DOHH2 (cell line): ENCODE measurements at regions not wholly inside any gene's neighbourhood (a gene's known extent, or its start where the extent isn't known, plus 50 kb on each side); places are given as distances from the start of the nearest gene placed in this dataset.

Experiments
- H3F3A ChIP-seq: fragments of 200-600 bp; sonication (generic), shearing (Covaris generic); 2 replicates; pipeline ENCODE4 v1.6.0; 2016; ENCODE audit warnings: antibody characterized with exemption, mild to moderate bottlenecking; ENCODE audit not compliant: control insufficient read depth, insufficient read depth
- H3K27ac ChIP-seq: fragments of 200-600 bp; sonication (generic); 2 replicates; pipeline ENCODE4 v1.5.1; 2014; ENCODE audit warnings: low read depth, mild to moderate bottlenecking, low read length, moderate library complexity
- H3K27me3 ChIP-seq: fragments of 200-600 bp; sonication (generic); 2 replicates; pipeline ENCODE4 v1.6.1; 2014; ENCODE audit warnings: mild to moderate bottlenecking, low read length, mixed read lengths; ENCODE audit not compliant: control insufficient read depth
- H3K36me3 ChIP-seq: fragments of 200-600 bp; sonication (generic); 2 replicates; pipeline ENCODE4 v1.6.1; 2014; ENCODE audit warnings: mild to moderate bottlenecking, low read length, moderate library complexity, mixed read lengths; ENCODE audit not compliant: control insufficient read depth
- H3K4me1 ChIP-seq: fragments of 200-600 bp; sonication (generic); 2 replicates; pipeline ENCODE4 v1.6.1; 2014; ENCODE audit warnings: mild to moderate bottlenecking, low read length, mixed read lengths; ENCODE audit not compliant: control insufficient read depth
- H3K4me2 ChIP-seq: fragments of 200-600 bp; sonication (generic); 2 replicates; pipeline ENCODE4 v1.6.0; 2014; ENCODE audit warnings: mild to moderate bottlenecking, low read length, moderate library complexity
- H3K4me3 ChIP-seq: fragments of 200-600 bp; sonication (generic); 2 replicates; pipeline ENCODE4 v1.5.1; 2014; ENCODE audit warnings: mild to moderate bottlenecking, low read length, mixed read lengths
- H3K79me2 ChIP-seq: fragments of 200-600 bp; sonication (generic); 2 replicates; pipeline ENCODE4 v1.6.1; 2014; ENCODE audit warnings: mild to moderate bottlenecking, low read length, mixed read lengths; ENCODE audit not compliant: control insufficient read depth
- H3K9me2 ChIP-seq: fragments of 200-600 bp; sonication (generic); replicated peaks from 2 replicates; pipeline ENCODE4 v1.6.1; 2014; ENCODE audit warnings: mild to moderate bottlenecking, low read length, mixed read lengths; ENCODE audit not compliant: control insufficient read depth
- H3K9me3 ChIP-seq: fragments of 200-600 bp; sonication (generic); 2 replicates; pipeline ENCODE4 v1.6.1; 2014; ENCODE audit warnings: antibody characterized with exemption, low read length, mixed read lengths; ENCODE audit not compliant: control insufficient read depth, insufficient read depth
- H4K20me1 ChIP-seq: fragments of 200-600 bp; sonication (generic); 2 replicates; pipeline ENCODE4 v1.6.0; 2014; ENCODE audit warnings: low read depth, mild to moderate bottlenecking, antibody characterized with exemption, low read length, moderate library complexity; ENCODE audit not compliant: control insufficient read depth, insufficient read depth
- CTCF ChIP-seq: fragments of 200-600 bp; sonication (generic); IDR thresholded peaks from one replicate; pipeline ENCODE4 v1.5.1; 2014; ENCODE audit warnings: antibody characterized with exemption, mild to moderate bottlenecking, low read depth, low read length; ENCODE audit not compliant: poor library complexity, severe bottlenecking
- EZH2phosphoT487 ChIP-seq: fragments of 200-600 bp; sonication (generic); IDR thresholded peaks from 2 replicates; pipeline ENCODE4 v1.6.1; 2017; ENCODE audit warnings: borderline replicate concordance, mild to moderate bottlenecking, antibody characterized with exemption, low read length, moderate library complexity, mixed read lengths

GRCh38 chr20:60955706-60956105, 296.4 kb upstream of the CDH4 start:
- H3F3A ChIP-seq: no peaks in the 10 kb centered on the region
- TF ChIP-seq EZH2phosphoT487 (no peak), CTCF (no peak)
- H3K27ac ChIP-seq: no peak overlapping the region
- no peaks in the 10 kb centered on the region for H3K4me1 ChIP-seq
- no peaks in the 10 kb centered on the region for H3K79me2 ChIP-seq
- H3K27me3 ChIP-seq: no peaks in the 10 kb centered on the region
- H3K4me2 ChIP-seq: no peak overlapping the region
- H3K36me3 ChIP-seq: no peaks in the 10 kb centered on the region
- no peaks in the 10 kb centered on the region for H3K9me2 ChIP-seq
- H4K20me1 ChIP-seq: no peaks in the 10 kb centered on the region
- no peak overlapping the region for H3K4me3 ChIP-seq
- H3K9me3 ChIP-seq: no peaks in the 10 kb centered on the region

- Histone ChIP-seq H3F3A (no peaks in the 10 kb centered on the region), H3K27ac (no peak overlapping the region), H3K27me3 (no peaks in the 10 kb centered on the region), H3K79me2 (no peaks in the 10 kb centered on the region), H3K9me2 (no peaks in the 10 kb centered on the region), H3K4me1 (no peaks in the 10 kb centered on the region), H4K20me1 (no peaks in the 10 kb centered on the region), H3K4me2 (no peak overlapping the region), H3K9me3 (no peaks in the 10 kb centered on the region), H3K36me3 (no peaks in the 10 kb centered on the region), H3K4me3 (no peak overlapping the region)
- no peak for TF ChIP-seq CTCF
Measured at GRCh38 chr20:60956194-60956593, 295.9 kb upstream of the CDH4 start.

GRCh38 chr20:60957621-60958020, 294.4 kb upstream of the CDH4 start:
- H3K36me3 ChIP-seq: no peaks in the 10 kb centered on the region
- no peaks in the 10 kb centered on the region for H3K9me2 ChIP-seq
- H3K4me2 ChIP-seq: no peak overlapping the region
- H3F3A ChIP-seq: no peaks in the 10 kb centered on the region
- no peak for TF ChIP-seq CTCF
- no peak for TF ChIP-seq EZH2phosphoT487
- no peak overlapping the region for H3K4me3 ChIP-seq
- H4K20me1 ChIP-seq: no peaks in the 10 kb centered on the region
- no peaks in the 10 kb centered on the region for H3K9me3 ChIP-seq
- H3K79me2 ChIP-seq: no peaks in the 10 kb centered on the region
- no peaks in the 10 kb centered on the region for H3K4me1 ChIP-seq
- H3K27me3 ChIP-seq: no peaks in the 10 kb centered on the region
- no peak overlapping the region for H3K27ac ChIP-seq

GRCh38 chr20:60959971-60960370, 292.1 kb upstream of the CDH4 start:
- Histone ChIP-seq H3K79me2 (no peaks in the 10 kb centered on the region), H3F3A (no peaks in the 10 kb centered on the region), H3K4me1 (no peaks in the 10 kb centered on the region), H3K27ac (no peak overlapping the region), H3K9me2 (no peaks in the 10 kb centered on the region), H3K36me3 (no peaks in the 10 kb centered on the region), H3K27me3 (no peaks in the 10 kb centered on the region), H3K9me3 (no peaks in the 10 kb centered on the region), H3K4me3 (no peak overlapping the region), H4K20me1 (no peaks in the 10 kb centered on the region), H3K4me2 (no peak overlapping the region)
- TF ChIP-seq EZH2phosphoT487 (no peak), CTCF (no peak)
